ENCODE measurements at regions not wholly inside any gene's neighbourhood (a gene's known extent, or its start where the extent isn't known, plus 50 kb on each side); places are given as distances from the start of the nearest gene placed in this dataset.

DNA sequence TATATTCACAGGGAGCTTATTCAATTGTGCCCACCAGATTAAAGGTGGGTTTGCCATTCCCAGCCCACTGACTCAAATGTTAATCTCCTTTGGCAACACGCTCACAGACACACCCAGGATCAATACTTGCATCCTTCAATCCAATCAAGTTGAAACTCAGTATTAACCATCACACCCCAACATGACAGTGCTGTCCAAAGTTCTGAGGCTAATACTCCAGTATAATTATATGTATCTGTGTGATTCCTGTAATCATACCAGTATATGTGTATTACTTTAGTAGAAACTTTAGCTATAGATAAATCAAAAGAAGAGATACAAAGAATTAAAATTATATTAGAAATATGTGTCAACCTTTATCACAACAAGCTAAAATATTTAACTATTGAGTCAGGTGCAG is 1166.0 kb downstream of the ZPLD1 start:
- peaks cover 0 to under 1% of the 10 kb centered on the region in 2 donors for H3K9me3 ChIP-seq (ENCODE audit: control insufficient read depth in 2 of 2, low read length in 2 of 2)
- H3K4me1 ChIP-seq (ENCODE audit: control insufficient read depth in 2 of 2, insufficient read depth in 2 of 2, low read length in 2 of 2) = no peaks in the 10 kb centered on the region
- no peaks in the 10 kb centered on the region for H3K27me3 ChIP-seq (ENCODE audit: control insufficient read depth in 2 of 2, insufficient read depth in 2 of 2, low read length in 2 of 2)
- no peak overlapping the region for H3K9ac ChIP-seq (ENCODE audit: low read depth in 1 of 2, low read length in 2 of 2)
- H3K27ac ChIP-seq (ENCODE audit: low read depth in 2 of 2, low read length in 2 of 2) = no peak overlapping the region
- no peak overlapping the region for H3K4me3 ChIP-seq (ENCODE audit: low read length in 2 of 2)
- no peaks in the 10 kb centered on the region for H3K36me3 ChIP-seq (ENCODE audit: control insufficient read depth in 2 of 2, insufficient read depth in 2 of 2, low read length in 2 of 2)

DNA sequence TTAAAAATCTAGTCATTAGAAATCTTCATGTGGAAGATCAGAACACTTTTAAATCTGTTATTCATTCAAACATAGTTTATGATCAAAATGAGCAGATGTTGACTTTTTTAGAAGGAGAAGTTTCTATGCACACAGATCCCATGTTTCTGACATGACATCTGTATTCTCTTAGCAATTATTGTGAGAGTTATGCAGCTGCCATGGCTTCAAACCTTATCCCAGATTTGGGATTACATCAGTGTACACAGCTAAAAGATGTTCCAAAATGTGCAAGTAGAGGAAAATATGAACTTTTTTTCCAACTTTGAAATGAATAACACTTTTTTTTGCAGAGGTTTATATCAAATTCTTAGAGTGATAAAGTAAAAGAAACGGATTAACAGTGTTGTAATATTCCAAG is 1166.9 kb downstream of the ZPLD1 start:
- H3K9me3 ChIP-seq (ENCODE audit: control insufficient read depth in 2 of 2, low read length in 2 of 2) = peaks cover 0 to 2% of the 10 kb centered on the region in 2 donors
- no peak overlapping the region for H3K9ac ChIP-seq (ENCODE audit: low read depth in 1 of 2, low read length in 2 of 2)
- no peaks in the 10 kb centered on the region for H3K36me3 ChIP-seq (ENCODE audit: control insufficient read depth in 2 of 2, insufficient read depth in 2 of 2, low read length in 2 of 2)
- no peaks in the 10 kb centered on the region for H3K27me3 ChIP-seq (ENCODE audit: control insufficient read depth in 2 of 2, insufficient read depth in 2 of 2, low read length in 2 of 2)
- H3K4me1 ChIP-seq (ENCODE audit: control insufficient read depth in 2 of 2, insufficient read depth in 2 of 2, low read length in 2 of 2) = no peaks in the 10 kb centered on the region
- no peak overlapping the region for H3K27ac ChIP-seq (ENCODE audit: low read depth in 2 of 2, low read length in 2 of 2)
- no peak overlapping the region for H3K4me3 ChIP-seq (ENCODE audit: low read length in 2 of 2)

DNA sequence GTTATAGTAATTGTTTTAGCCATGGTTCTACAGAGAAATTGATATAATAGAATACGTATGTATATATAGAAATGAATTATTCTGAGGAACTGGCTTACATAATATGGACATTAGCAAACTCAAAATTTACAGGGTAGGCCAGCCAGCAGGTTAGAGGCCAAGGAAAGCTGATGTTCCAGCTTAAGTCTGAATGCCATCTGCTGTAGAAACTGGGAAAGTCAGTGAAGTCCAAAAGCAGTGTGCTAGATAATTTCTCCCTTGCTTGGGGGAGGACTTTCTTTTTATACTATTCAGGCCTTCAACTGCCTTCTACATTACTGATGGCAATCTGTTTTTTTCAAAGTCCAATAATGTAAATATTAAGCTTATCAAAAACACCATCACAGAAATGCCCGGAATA is 1174.7 kb downstream of the ZPLD1 start:
- no peak overlapping the region for H3K27ac ChIP-seq (ENCODE audit: low read depth in 2 of 2, low read length in 2 of 2)
- H3K4me3 ChIP-seq (ENCODE audit: low read length in 2 of 2) = no peak overlapping the region
- no peaks in the 10 kb centered on the region for H3K36me3 ChIP-seq (ENCODE audit: control insufficient read depth in 2 of 2, insufficient read depth in 2 of 2, low read length in 2 of 2)
- no peaks in the 10 kb centered on the region for H3K27me3 ChIP-seq (ENCODE audit: control insufficient read depth in 2 of 2, insufficient read depth in 2 of 2, low read length in 2 of 2)
- no peaks in the 10 kb centered on the region for H3K4me1 ChIP-seq (ENCODE audit: control insufficient read depth in 2 of 2, insufficient read depth in 2 of 2, low read length in 2 of 2)
- H3K9me3 ChIP-seq (ENCODE audit: control insufficient read depth in 2 of 2, low read length in 2 of 2) = peaks cover 0 to 2% of the 10 kb centered on the region in 2 donors
- no peak overlapping the region for H3K9ac ChIP-seq (ENCODE audit: low read depth in 1 of 2, low read length in 2 of 2)

DNA sequence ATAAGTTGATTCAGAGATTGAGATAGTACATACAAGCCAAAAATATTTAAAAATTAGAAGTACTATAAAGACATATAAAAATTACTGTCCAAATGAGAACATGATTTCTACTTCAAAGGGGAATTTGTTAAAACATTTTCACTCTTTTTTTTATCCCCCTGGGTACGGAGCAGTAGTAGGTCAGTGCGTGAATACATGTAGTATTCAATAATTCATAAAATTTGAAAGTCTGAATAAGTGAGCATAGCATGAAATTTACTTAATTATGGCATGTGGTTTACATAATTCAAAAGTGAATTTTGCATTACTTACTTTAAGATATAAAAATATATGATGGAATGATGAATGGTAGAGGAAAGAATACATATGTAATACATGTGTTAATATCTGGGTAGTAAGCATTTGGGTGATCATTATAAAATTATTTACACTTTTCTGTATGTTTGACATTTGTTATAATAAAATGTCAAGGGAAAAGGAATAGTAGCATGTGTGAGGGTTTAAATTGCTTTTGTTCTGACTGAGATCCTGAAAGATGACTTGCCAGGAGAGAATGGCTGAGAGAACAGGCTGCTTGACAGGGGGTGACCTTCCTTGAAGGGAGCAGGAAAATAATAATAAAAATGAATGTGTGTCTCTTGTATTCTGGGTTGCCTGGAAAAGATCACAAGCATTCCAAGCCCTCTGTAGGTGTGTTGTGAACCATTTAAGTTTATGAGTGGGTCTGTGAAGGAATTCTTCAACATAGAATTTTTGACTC is 1178.8 kb downstream of the ZPLD1 start:
- H3K4me1 ChIP-seq (ENCODE audit: control insufficient read depth in 2 of 2, insufficient read depth in 2 of 2, low read length in 2 of 2) = no peaks in the 10 kb centered on the region
- no peaks in the 10 kb centered on the region for H3K9me3 ChIP-seq (ENCODE audit: control insufficient read depth in 2 of 2, low read length in 2 of 2)
- no peaks in the 10 kb centered on the region for H3K36me3 ChIP-seq (ENCODE audit: control insufficient read depth in 2 of 2, insufficient read depth in 2 of 2, low read length in 2 of 2)
- no peaks in the 10 kb centered on the region for H3K27me3 ChIP-seq (ENCODE audit: control insufficient read depth in 2 of 2, insufficient read depth in 2 of 2, low read length in 2 of 2)
- H3K27ac ChIP-seq (ENCODE audit: low read depth in 2 of 2, low read length in 2 of 2) = no peak overlapping the region
- H3K9ac ChIP-seq (ENCODE audit: low read depth in 1 of 2, low read length in 2 of 2) = no peak overlapping the region
- H3K4me3 ChIP-seq (ENCODE audit: low read length in 2 of 2) = no peak overlapping the region

DNA sequence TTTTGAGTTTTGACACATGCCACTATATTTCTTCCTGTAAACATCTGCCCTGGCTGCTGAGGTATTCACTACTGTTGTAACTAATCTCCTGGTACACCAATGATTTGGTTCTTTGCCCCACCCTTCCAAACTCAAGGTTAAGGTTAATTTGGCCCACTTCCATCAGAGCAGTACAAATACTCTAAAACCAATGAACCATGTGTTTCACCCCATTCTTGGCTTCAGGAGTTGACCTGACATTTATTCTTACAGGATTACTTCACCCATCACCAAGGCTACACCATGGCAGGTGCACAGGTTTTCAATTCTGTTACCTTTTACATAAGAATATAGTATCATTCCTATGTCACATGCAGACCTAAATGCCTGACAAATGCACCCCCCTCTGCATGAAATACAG is 1179.9 kb downstream of the ZPLD1 start:
- Histone ChIP-seq H3K4me1 (ENCODE audit: control insufficient read depth in 2 of 2, insufficient read depth in 2 of 2, low read length in 2 of 2) (no peaks in the 10 kb centered on the region), H3K9ac (ENCODE audit: low read depth in 1 of 2, low read length in 2 of 2) (no peak overlapping the region), H3K27ac (ENCODE audit: low read depth in 2 of 2, low read length in 2 of 2) (no peak overlapping the region), H3K27me3 (ENCODE audit: control insufficient read depth in 2 of 2, insufficient read depth in 2 of 2, low read length in 2 of 2) (no peaks in the 10 kb centered on the region), H3K9me3 (ENCODE audit: control insufficient read depth in 2 of 2, low read length in 2 of 2) (peaks cover 0 to 3% of the 10 kb centered on the region in 2 donors), H3K36me3 (ENCODE audit: control insufficient read depth in 2 of 2, insufficient read depth in 2 of 2, low read length in 2 of 2) (no peaks in the 10 kb centered on the region), H3K4me3 (ENCODE audit: low read length in 2 of 2) (no peak overlapping the region)

DNA sequence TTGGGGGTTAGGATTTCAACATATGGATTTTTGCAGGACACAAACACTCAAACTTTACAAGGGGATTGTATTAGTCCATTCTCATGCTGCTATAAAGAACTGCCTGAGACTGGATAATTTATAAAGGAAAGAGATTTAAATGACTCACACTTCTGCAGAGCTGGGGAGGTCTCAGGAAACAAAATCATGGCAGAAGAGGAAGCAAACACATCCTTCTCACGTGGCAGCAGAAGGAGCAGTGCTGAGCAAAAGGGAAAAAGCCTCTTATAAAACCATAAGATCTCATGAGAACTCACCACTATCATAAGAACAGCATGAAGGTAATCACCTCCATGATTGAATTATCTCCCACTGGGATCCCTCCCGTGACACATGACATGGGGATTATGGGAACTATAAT is 1183.1 kb downstream of the ZPLD1 start:
- Histone ChIP-seq H3K27me3 (ENCODE audit: control insufficient read depth in 2 of 2, insufficient read depth in 2 of 2, low read length in 2 of 2) (no peaks in the 10 kb centered on the region), H3K27ac (ENCODE audit: low read depth in 2 of 2, low read length in 2 of 2) (no peak overlapping the region), H3K4me3 (ENCODE audit: low read length in 2 of 2) (no peak overlapping the region), H3K36me3 (ENCODE audit: control insufficient read depth in 2 of 2, insufficient read depth in 2 of 2, low read length in 2 of 2) (no peaks in the 10 kb centered on the region), H3K4me1 (ENCODE audit: control insufficient read depth in 2 of 2, insufficient read depth in 2 of 2, low read length in 2 of 2) (no peaks in the 10 kb centered on the region), H3K9me3 (ENCODE audit: control insufficient read depth in 2 of 2, low read length in 2 of 2) (peaks cover 0 to 3% of the 10 kb centered on the region in 2 donors), H3K9ac (ENCODE audit: low read depth in 1 of 2, low read length in 2 of 2) (no peak overlapping the region)

DNA sequence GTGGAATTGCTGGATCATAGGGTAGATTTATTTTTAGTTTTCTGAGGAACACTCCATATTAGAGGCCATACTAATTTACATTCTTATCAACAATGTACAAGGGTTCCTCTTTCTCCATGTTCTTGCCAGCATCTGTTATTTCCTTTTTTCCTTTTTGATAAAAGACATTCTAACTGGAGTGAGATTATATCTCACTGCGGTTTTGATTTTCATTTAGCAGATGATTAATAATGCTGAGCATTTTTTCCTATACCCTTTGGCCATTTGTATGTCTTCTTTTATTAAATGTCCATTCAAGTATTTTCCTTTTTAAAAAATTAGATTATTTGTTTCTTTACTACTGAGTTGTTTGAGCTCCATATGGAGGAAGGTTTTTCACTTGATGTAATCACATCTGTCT is 1189.5 kb downstream of the ZPLD1 start:
- Histone ChIP-seq H3K9ac (ENCODE audit: low read depth in 1 of 2, low read length in 2 of 2) (no peak overlapping the region), H3K27ac (ENCODE audit: low read depth in 2 of 2, low read length in 2 of 2) (no peak overlapping the region), H3K4me3 (ENCODE audit: low read length in 2 of 2) (no peak overlapping the region), H3K36me3 (ENCODE audit: control insufficient read depth in 2 of 2, insufficient read depth in 2 of 2, low read length in 2 of 2) (no peaks in the 10 kb centered on the region), H3K27me3 (ENCODE audit: control insufficient read depth in 2 of 2, insufficient read depth in 2 of 2, low read length in 2 of 2) (no peaks in the 10 kb centered on the region), H3K9me3 (ENCODE audit: control insufficient read depth in 2 of 2, low read length in 2 of 2) (peaks cover 0 to 4% of the 10 kb centered on the region in 2 donors), H3K4me1 (ENCODE audit: control insufficient read depth in 2 of 2, insufficient read depth in 2 of 2, low read length in 2 of 2) (no peaks in the 10 kb centered on the region)

DNA sequence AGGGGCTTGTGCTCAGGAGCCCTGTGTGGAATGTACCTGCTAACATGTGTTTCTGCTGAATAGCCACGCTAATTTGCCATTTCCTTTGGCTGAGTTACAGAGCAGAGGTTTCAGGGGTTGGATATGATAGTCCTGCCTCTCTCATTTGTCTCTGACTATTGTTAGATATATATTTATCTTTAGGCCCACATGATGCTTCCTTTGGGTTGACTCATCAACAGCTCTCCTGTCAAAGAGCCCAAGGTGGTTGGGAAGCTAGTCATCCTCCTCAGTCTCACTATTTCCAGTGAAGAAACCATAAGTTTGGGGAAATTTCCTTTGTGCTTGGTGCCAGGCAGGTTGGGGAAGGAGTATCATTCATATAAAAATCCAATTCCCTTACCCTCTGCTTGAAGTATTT is 1194.6 kb downstream of the ZPLD1 start:
- H3K4me1 ChIP-seq (ENCODE audit: control insufficient read depth in 2 of 2, insufficient read depth in 2 of 2, low read length in 2 of 2) = no peaks in the 10 kb centered on the region
- no peak overlapping the region for H3K9ac ChIP-seq (ENCODE audit: low read depth in 1 of 2, low read length in 2 of 2)
- H3K36me3 ChIP-seq (ENCODE audit: control insufficient read depth in 2 of 2, insufficient read depth in 2 of 2, low read length in 2 of 2) = no peaks in the 10 kb centered on the region
- no peaks in the 10 kb centered on the region for H3K27me3 ChIP-seq (ENCODE audit: control insufficient read depth in 2 of 2, insufficient read depth in 2 of 2, low read length in 2 of 2)
- peaks cover 4 to 13% of the 10 kb centered on the region in 2 donors for H3K9me3 ChIP-seq (ENCODE audit: control insufficient read depth in 2 of 2, low read length in 2 of 2)
- H3K27ac ChIP-seq (ENCODE audit: low read depth in 2 of 2, low read length in 2 of 2) = no peak overlapping the region
- H3K4me3 ChIP-seq (ENCODE audit: low read length in 2 of 2) = no peak overlapping the region

DNA sequence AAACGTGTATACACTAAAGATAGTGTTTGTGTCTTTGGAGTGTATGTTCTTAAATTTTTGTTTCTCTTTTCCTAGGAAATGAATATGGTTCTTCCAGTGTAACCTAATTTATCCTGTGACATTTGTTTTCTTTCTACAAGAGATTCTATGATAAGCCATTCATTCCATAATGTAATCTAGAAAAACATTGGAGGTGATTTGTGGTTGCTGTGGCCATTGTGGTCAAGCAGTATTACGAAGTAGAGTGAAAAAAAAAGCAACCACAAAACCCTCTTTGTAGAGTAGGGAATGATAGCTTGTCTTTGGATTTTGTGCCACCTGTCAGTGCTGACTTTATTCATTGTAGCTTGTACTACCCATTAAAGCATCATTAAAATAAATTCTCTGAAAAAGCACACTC is 1209.6 kb downstream of the ZPLD1 start:
- Histone ChIP-seq H3K9me3 (ENCODE audit: control insufficient read depth in 2 of 2, low read length in 2 of 2) (no peaks in the 10 kb centered on the region), H3K9ac (ENCODE audit: low read depth in 1 of 2, low read length in 2 of 2) (no peak overlapping the region)

DNA sequence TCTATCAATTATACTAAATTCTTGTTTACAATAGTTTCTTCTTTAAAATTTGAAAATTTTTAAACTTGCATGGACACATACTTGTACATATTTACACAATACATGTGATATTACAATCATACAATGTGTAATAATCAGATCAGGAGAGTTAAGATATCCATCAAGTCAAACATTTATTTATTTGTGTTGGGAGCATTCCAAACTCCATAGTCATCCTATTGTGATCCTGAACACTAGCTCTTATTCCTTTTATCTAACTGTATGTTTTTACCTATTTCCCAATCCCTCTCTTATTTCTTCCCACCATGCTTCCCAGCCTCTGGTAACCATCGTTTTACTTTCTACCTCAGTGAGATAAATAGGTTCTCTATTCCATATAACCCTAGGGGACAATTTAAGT is 1219.2 kb downstream of the ZPLD1 start:
- Histone ChIP-seq H3K4me1 (ENCODE audit: control insufficient read depth in 2 of 2, insufficient read depth in 2 of 2, low read length in 2 of 2) (no peaks in the 10 kb centered on the region), H3K36me3 (ENCODE audit: control insufficient read depth in 2 of 2, insufficient read depth in 2 of 2, low read length in 2 of 2) (no peaks in the 10 kb centered on the region), H3K27me3 (ENCODE audit: control insufficient read depth in 2 of 2, insufficient read depth in 2 of 2, low read length in 2 of 2) (no peaks in the 10 kb centered on the region), H3K9me3 (ENCODE audit: control insufficient read depth in 2 of 2, low read length in 2 of 2) (no peaks in the 10 kb centered on the region), H3K27ac (ENCODE audit: low read depth in 2 of 2, low read length in 2 of 2) (no peak overlapping the region), H3K9ac (ENCODE audit: low read depth in 1 of 2, low read length in 2 of 2) (no peak overlapping the region), H3K4me3 (ENCODE audit: low read length in 2 of 2) (no peak overlapping the region)

More for the DNA sequence above, 1209.6 kb downstream of the ZPLD1 start:
- Histone ChIP-seq H3K4me1 (ENCODE audit: control insufficient read depth in 2 of 2, insufficient read depth in 2 of 2, low read length in 2 of 2) (no peaks in the 10 kb centered on the region), H3K36me3 (ENCODE audit: control insufficient read depth in 2 of 2, insufficient read depth in 2 of 2, low read length in 2 of 2) (no peaks in the 10 kb centered on the region), H3K4me3 (ENCODE audit: low read length in 2 of 2) (no peak overlapping the region), H3K27me3 (ENCODE audit: control insufficient read depth in 2 of 2, insufficient read depth in 2 of 2, low read length in 2 of 2) (no peaks in the 10 kb centered on the region), H3K27ac (ENCODE audit: low read depth in 2 of 2, low read length in 2 of 2) (no peak overlapping the region)
